ENCODE measurements at regions not wholly inside any gene's neighbourhood (a gene's known extent, or its start where the extent isn't known, plus 50 kb on each side); places are given as distances from the start of the nearest gene placed in this dataset.

GRCh38 chr4:189237340-189237739 lies 703.3 kb upstream of the FRG1 start:
- no peak for DNase-seq (ENCODE audit: low read depth in 2 of 2)

- DNase-seq (ENCODE audit: low read depth in 2 of 2): no peak
Measured at GRCh38 chr4:189255636-189256035, 685.0 kb upstream of the FRG1 start.

GRCh38 chr4:189261475-189261874 lies 679.2 kb upstream of the FRG1 start:
- no peak for DNase-seq (ENCODE audit: low read depth in 2 of 2)

GRCh38 chr4:189265515-189265914 lies 675.2 kb upstream of the FRG1 start:
- no peak for DNase-seq (ENCODE audit: low read depth in 2 of 2)

- DNase-seq (ENCODE audit: low read depth in 2 of 2): no peak
Measured at GRCh38 chr4:189267312-189267965, 673.2 kb upstream of the FRG1 start.

- DNase-seq (ENCODE audit: low read depth in 2 of 2): no peak
Measured at GRCh38 chr4:189278597-189279165, 662.0 kb upstream of the FRG1 start.

GRCh38 chr4:189279188-189279587 lies 661.5 kb upstream of the FRG1 start:
- DNase-seq (ENCODE audit: low read depth in 2 of 2): no peak

GRCh38 chr4:189285377-189285776 lies 655.3 kb upstream of the FRG1 start:
- no peak for DNase-seq (ENCODE audit: low read depth in 2 of 2)

GRCh38 chr4:189291939-189292338 lies 648.7 kb upstream of the FRG1 start:
- DNase-seq (ENCODE audit: low read depth in 2 of 2): no peak

- DNase-seq (ENCODE audit: low read depth in 2 of 2): no peak
Measured at GRCh38 chr4:189293459-189293858, 647.2 kb upstream of the FRG1 start.

- no peak for DNase-seq (ENCODE audit: low read depth in 2 of 2)
Measured at GRCh38 chr4:189294574-189294973, 646.1 kb upstream of the FRG1 start.

- no peak for DNase-seq (ENCODE audit: low read depth in 2 of 2)
Measured at GRCh38 chr4:189299706-189300105, 641.0 kb upstream of the FRG1 start.

- no peak for DNase-seq (ENCODE audit: low read depth in 2 of 2)
Measured at GRCh38 chr4:189301692-189302091, 639.0 kb upstream of the FRG1 start.

GRCh38 chr4:189302719-189303118 lies 638.0 kb upstream of the FRG1 start:
- DNase-seq (ENCODE audit: low read depth in 2 of 2): no peak

- DNase-seq (ENCODE audit: low read depth in 2 of 2): no peak
Measured at GRCh38 chr4:189304167-189304566, 636.5 kb upstream of the FRG1 start.

- DNase-seq (ENCODE audit: low read depth in 2 of 2): no peak
Measured at GRCh38 chr4:189304809-189305208, 635.9 kb upstream of the FRG1 start.

- no peak for DNase-seq (ENCODE audit: low read depth in 2 of 2)
Measured at GRCh38 chr4:189305500-189305899, 635.2 kb upstream of the FRG1 start.

- DNase-seq (ENCODE audit: low read depth in 2 of 2): no peak
Measured at GRCh38 chr4:189311251-189311650, 629.4 kb upstream of the FRG1 start.

- DNase-seq (ENCODE audit: low read depth in 2 of 2): no peak
Measured at GRCh38 chr4:189313064-189313463, 627.6 kb upstream of the FRG1 start.

GRCh38 chr4:189313861-189314513 lies 626.7 kb upstream of the FRG1 start:
- DNase-seq (ENCODE audit: low read depth in 2 of 2): no peak

GRCh38 chr4:189322426-189322825 lies 618.2 kb upstream of the FRG1 start:
- no peak for DNase-seq (ENCODE audit: low read depth in 2 of 2)

- no peak for DNase-seq (ENCODE audit: low read depth in 2 of 2)
Measured at GRCh38 chr4:189341881-189342280, 598.8 kb upstream of the FRG1 start.

GRCh38 chr4:189355590-189355989 lies 585.1 kb upstream of the FRG1 start:
- DNase-seq (ENCODE audit: low read depth in 2 of 2): no peak

Measured in activated CD4-positive, alpha-beta T cell treated with anti-CD3 and anti-CD28 coated beads for 24 hours (primary cell).